Activated naive CD4-positive, alpha-beta T cell treated with anti-CD3 and anti-CD28 coated beads, Interleukin-2, amount 50 U/mL, for 72 hours (primary cell): ENCODE measurements at regions not wholly inside any gene's neighbourhood (a gene's known extent, or its start where the extent isn't known, plus 50 kb on each side); places are given as distances from the start of the nearest gene placed in this dataset.
"Not testable (repeated sequence)": the region's sequence is repeated elsewhere in the genome, so short reads cannot be mapped to it uniquely, and the experiment has no call there.

ENCODE experiments used
- ATAC-seq, 2 donors: fragments of 150-1000 bp; cut with Tn5 transposase; 2 replicates each; pipeline ENCODE4 v1.10.0; 2021; ENCODE audit warnings: mild to moderate bottlenecking in 2 of 2, moderate library complexity in 2 of 2
- DNase-seq, 2 donors: peaks; one replicate each; pipeline ENCODE4 v3.0.0; 2021 to 2022; ENCODE audit warnings: low spot score in 2 of 2
- H3K27ac Mint-ChIP-seq, 2 donors: one replicate each; pipeline ENCODE4 v1.8.0; 2022; ENCODE audit warnings: mild to moderate bottlenecking in 2 of 2, mixed read lengths in 2 of 2
- H3K36me3 Mint-ChIP-seq, 2 donors: one replicate each; pipeline ENCODE4 v1.8.0; 2022; ENCODE audit warnings: mixed read lengths in 2 of 2
- H3K9me3 Mint-ChIP-seq, 2 donors: one replicate each; pipeline ENCODE4 v1.8.0; 2022; ENCODE audit warnings: mixed read lengths in 2 of 2

DNA sequence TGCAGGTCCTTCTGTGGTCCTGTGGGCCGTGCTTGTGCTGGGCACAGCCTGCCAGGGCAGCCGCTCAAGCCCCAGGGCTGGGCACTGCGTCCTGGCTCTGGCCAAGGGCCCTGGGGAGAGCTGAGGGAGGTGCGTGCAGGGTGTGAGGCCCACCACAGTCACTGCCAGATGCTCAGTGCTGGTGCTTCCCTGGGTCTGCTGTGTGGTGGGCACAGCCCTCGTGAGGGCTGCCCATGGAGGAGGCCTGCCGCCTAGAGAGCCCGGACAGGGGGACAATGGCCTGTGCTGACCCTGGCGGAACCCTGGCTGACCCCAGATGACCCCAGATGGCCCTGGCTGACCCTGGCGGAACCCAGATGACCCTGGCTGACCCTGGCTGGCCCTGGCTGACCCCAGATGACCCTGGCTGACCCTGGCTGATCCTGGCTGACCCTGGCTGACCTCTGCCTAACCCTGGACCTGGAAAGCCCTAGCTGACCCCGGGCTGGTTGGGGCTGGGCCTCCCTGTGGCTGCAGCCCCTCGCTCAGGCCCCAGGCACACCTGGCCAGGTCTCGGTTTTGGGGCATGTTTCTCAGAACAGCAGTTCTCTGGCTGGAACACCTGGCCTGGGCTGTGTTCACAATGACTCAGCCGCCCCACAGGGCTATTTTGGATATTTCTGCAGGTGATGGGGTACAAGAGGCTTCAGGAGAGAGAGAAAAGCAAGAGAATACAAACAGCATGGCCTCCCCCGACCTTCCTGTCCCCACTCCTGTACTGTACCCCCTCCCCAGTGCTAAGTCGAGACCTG is 55.4 kb downstream of the TMEM121 start:
- Mint-ChIP-seq H3K9me3 (peaks cover 0 to 5% of the 10 kb centered on the region in 2 donors), H3K36me3 (no peaks in the 10 kb centered on the region), H3K27ac (peak overlapping the region in 1 of 2 donors; percentile 52)
- ATAC-seq (peak in 1 of 2 donors; percentile 22), DNase-seq (peak in 1 of 2 donors; percentile 50)

- ATAC-seq (peak in 1 of 2 donors; percentile 32), DNase-seq (peak in 1 of 2 donors; percentile 42)
- Mint-ChIP-seq H3K9me3 (peaks cover 0 to 5% of the 10 kb centered on the region in 2 donors), H3K36me3 (no peaks in the 10 kb centered on the region), H3K27ac (peak overlapping the region; percentile 17 to 97)
Measured at GRCh38 chr14:105582639-105583038, 56.3 kb downstream of the TMEM121 start.

DNA sequence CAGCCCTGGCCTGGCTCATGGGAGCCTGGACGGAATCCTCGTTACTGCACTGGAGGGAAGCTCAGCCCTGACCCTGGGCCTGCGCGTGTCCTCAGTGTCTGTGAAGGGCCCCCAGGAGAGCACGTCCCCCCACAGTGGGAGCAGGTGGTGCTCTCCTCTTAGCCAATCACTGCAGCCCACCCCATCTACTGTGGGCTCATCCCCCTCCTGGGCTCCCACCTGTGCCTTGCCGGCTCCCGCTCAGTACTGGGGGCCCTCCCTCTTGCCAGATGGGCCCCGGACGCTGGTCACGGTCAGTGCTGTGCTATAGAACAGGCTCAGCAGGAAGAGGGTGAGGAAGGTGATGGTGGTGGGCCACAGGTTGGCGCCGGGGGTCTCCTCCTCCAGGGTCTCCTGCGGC is 57.5 kb downstream of the TMEM121 start:
- H3K27ac Mint-ChIP-seq, H3K9me3 Mint-ChIP-seq, ATAC-seq, DNase-seq, H3K36me3 Mint-ChIP-seq: not testable (repeated sequence)

DNA sequence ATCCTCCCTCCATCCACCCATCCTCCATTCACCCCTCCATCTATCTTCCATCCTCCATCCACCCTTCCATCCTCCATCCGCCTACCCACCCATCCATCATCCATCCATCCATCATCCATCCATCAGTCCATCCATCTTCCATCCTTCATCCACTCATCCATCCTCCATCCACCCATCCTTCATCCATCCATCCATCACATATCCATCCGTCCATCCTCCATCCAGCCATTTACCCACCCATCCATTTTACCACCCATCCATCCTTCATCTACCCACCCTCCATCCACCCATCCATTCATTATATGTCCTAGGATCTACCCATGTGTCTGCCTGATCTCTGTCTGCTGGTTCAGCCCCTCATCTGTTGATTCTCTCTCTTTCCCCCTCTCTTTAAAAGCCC is 58.9 kb downstream of the TMEM121 start:
- not testable (repeated sequence) for H3K36me3 Mint-ChIP-seq, H3K9me3 Mint-ChIP-seq, ATAC-seq
- DNase-seq = peak in 1 of 2 donors; percentile 6
- H3K27ac Mint-ChIP-seq = peak overlapping the region; percentile 24 to 56

DNA sequence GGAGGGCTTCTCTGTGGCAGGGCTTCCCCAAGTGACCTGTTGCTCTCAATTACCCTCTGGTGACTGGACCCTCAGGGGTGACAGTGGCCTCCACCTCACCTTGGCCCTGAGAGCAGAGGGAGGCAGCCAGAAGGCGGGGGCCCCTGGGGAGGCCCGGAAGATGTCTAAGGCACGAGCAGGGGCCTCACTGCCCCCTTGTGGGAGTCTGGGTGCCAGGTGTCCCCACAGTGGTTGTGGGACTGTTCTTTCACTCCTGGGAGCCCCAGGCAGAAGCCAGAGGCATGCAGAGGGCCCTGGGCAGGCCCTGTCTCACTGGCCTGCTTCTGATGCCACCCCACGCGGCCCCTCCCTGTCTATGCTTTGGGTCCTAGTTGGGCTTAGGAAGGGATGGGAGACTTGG is 59.3 kb downstream of the TMEM121 start:
- not testable (repeated sequence) for H3K36me3 Mint-ChIP-seq, ATAC-seq, H3K27ac Mint-ChIP-seq, DNase-seq, H3K9me3 Mint-ChIP-seq

DNA sequence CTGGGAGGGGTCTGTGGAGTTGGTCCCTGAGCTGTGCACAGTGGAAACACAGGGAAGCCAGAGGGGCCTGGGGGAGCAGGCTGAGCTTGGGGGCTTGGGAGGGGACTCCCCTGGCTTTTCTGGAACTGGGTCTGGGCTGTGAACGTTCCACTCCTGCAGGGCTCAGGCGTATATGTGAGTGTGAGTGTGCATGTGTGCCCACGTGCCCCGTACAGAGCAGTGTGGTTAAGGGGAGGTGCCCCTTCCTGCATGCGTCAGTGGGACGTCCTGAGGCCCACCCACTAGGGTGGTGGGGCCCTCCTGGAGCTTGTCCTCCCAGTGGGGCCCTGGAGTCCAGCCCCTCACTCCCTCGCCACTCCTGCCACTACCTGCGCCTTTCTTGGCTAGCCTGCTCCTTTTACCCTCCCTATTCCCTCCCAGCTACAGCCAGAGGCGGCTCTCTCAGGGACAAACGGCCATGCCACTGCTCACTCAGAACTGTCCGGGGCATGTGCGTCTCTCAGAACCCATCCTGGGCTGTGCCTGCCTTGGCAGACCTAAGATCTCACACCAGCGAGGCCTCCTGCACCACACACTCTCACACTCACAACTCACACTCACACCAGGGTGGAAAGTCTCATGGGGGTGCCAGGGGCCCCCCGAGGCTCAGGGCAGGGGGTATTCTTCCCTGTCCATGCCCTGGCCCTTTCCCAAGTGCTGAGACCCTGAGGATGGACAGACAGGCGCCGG is 59.9 kb downstream of the TMEM121 start:
- H3K36me3 Mint-ChIP-seq, ATAC-seq, H3K9me3 Mint-ChIP-seq, H3K27ac Mint-ChIP-seq: not testable (repeated sequence)
- DNase-seq = peak in 1 of 2 donors; percentile 47

- peak in 1 of 2 donors; percentile 39 for DNase-seq
- not testable (repeated sequence) for ATAC-seq, H3K27ac Mint-ChIP-seq
Measured at GRCh38 chr14:105587034-105587433, 60.7 kb downstream of the TMEM121 start.

DNA sequence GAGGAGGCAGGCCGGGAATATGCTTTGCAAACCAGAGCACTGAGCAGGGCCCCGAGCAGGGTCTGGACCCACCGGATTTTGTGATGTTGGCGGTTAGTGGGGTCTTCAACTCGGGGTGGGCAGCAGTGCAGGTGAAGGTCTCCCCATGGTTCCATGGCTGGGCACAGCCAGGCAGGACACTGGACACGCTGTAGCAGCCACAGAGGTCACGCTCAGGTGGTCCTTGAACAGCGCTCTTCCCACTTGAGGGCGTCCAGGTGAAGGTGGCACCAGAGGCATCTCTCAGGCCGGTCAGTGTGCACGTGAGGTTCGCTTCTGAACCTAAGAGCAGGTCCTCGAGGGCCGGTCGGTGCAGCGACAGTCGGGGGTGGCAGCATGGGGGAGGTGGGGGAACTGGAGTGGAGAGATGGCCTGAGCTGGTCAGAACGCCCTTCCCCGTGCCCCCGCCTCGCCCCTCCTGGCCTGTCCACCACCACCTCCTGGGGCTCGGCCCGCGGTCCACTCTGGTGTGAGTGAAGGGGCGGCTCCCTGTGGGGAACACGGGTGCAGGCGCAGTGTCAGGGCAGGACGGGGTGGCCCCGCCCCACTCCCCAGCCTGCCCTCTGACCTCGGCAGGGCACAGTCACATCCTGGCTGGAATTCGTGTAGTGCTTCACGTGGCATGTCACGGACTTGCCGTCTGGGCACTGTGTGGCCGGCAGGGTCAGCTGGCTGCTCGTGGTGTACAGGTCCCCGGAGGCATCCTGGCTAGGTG is 61.3 kb downstream of the TMEM121 start:
- not testable (repeated sequence) for ATAC-seq, H3K9me3 Mint-ChIP-seq, H3K27ac Mint-ChIP-seq, H3K36me3 Mint-ChIP-seq
- peak in 1 of 2 donors; percentile 44 for DNase-seq

More at GRCh38 chr14:105587034-105587433, 60.7 kb downstream of the TMEM121 start:
- not testable (repeated sequence) for H3K9me3 Mint-ChIP-seq, H3K36me3 Mint-ChIP-seq

- ATAC-seq (peak in 1 of 2 donors; percentile 11), DNase-seq (no peak)
- Mint-ChIP-seq H3K36me3 (no peaks in the 10 kb centered on the region), H3K9me3 (no peaks in the 10 kb centered on the region), H3K27ac (no peak overlapping the region)
Measured at GRCh38 chr14:105588236-105588860, 62.0 kb downstream of the TMEM121 start.

DNA sequence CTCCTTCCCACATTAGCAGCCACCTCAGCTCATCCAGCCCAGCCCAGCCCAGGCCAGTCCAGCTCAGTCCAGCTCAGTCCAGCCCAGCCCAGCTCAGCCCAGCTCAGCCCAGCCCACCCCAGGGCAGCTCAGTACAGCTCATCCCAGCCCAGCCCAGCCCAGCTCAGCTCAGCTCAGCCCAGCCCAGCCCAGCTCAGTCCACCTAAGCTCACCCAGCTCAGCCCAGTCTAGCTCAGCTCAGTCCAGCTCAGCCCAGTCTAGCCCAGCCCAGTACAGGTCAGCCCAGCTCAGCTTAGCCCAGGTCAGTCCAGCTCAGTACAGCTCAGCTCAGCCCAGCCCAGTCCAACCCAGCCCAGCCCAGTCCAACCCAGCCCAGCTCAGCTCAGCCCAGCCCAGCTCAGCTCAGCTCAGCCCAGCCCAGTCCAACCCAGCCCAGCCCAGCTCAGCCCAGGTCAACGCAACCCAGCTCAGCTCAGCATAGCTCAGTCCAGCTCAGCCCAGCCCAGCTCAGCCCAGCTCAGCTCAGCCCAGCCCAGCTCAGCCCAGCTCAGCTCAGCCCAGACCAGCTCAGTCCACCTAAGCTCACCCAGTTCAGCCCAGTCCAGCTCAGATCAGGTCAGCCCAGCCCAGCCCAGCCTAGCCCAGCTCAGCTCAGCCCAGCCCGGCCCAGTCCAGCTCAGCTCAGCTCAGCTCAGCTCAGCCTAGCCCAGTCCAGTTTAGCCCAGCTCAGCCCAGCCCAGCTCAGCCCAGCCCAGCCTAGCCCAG is 63.0 kb downstream of the TMEM121 start:
- H3K36me3 Mint-ChIP-seq = no peaks in the 10 kb centered on the region
- peak overlapping the region in 1 of 2 donors; percentile 51 for H3K27ac Mint-ChIP-seq
- peak in 1 of 2 donors; percentile 45 for DNase-seq
- peak in 1 of 2 donors; percentile 22 for ATAC-seq
- H3K9me3 Mint-ChIP-seq = no peaks in the 10 kb centered on the region

- H3K9me3 Mint-ChIP-seq, H3K36me3 Mint-ChIP-seq, ATAC-seq, H3K27ac Mint-ChIP-seq, DNase-seq: not testable (repeated sequence)
Measured at GRCh38 chr14:105589926-105590185, 63.5 kb downstream of the TMEM121 start.

GRCh38 chr14:105591052-105591451 is 64.7 kb downstream of the TMEM121 start:
- no peak overlapping the region for H3K27ac Mint-ChIP-seq
- no peaks in the 10 kb centered on the region for H3K36me3 Mint-ChIP-seq
- peak; percentile 17 to 34 for ATAC-seq
- no peak for DNase-seq
- no peaks in the 10 kb centered on the region for H3K9me3 Mint-ChIP-seq

GRCh38 chr14:105591792-105592341 is 65.5 kb downstream of the TMEM121 start:
- H3K27ac Mint-ChIP-seq, H3K36me3 Mint-ChIP-seq, H3K9me3 Mint-ChIP-seq, ATAC-seq: not testable (repeated sequence)
- DNase-seq = peak in 1 of 2 donors; percentile 54

- not testable (repeated sequence) for H3K27ac Mint-ChIP-seq, H3K36me3 Mint-ChIP-seq, ATAC-seq, H3K9me3 Mint-ChIP-seq, DNase-seq
Measured at GRCh38 chr14:105592646-105593045, 66.3 kb downstream of the TMEM121 start.

GRCh38 chr14:105595346-105595745 is 69.0 kb downstream of the TMEM121 start:
- H3K9me3 Mint-ChIP-seq, H3K27ac Mint-ChIP-seq, H3K36me3 Mint-ChIP-seq, ATAC-seq: not testable (repeated sequence)
- peak in 1 of 2 donors; percentile 51 for DNase-seq

GRCh38 chr14:105596374-105596773 is 70.0 kb downstream of the TMEM121 start:
- not testable (repeated sequence) for H3K9me3 Mint-ChIP-seq, DNase-seq, H3K36me3 Mint-ChIP-seq, ATAC-seq, H3K27ac Mint-ChIP-seq
